Kidney (tissue), 13 donors: ENCODE measurements at regions not wholly inside any gene's neighbourhood (a gene's known extent, or its start where the extent isn't known, plus 50 kb on each side); places are given as distances from the start of the nearest gene placed in this dataset.
"Not testable (repeated sequence)": the region's sequence is repeated elsewhere in the genome, so short reads cannot be mapped to it uniquely, and the experiment has no call there.

Experiments used
- DNase-seq, 5 donors: peaks; one replicate each; pipeline ENCODE4 v3.0.0-alpha.2; 2013 to 2020
- FAIRE-seq: peaks from 2 replicates; lab custom pipeline; 2012; peaks lifted over from hg19 to GRCh38; lab: Jason Lieb, UNC
- H3K27ac ChIP-seq, 2 donors: one replicate each; pipeline ENCODE4 v1.7.0; 2013; ENCODE audit warnings: low read depth in 2 of 2, low read length in 2 of 2, inconsistent platforms in 1 of 2
- H3K27me3 ChIP-seq: one replicate; pipeline ENCODE4 v1.7.1; 2013; ENCODE audit warnings: low read length, inconsistent platforms; ENCODE audit not compliant: control insufficient read depth, insufficient read depth
- H3K36me3 ChIP-seq, 3 donors: one replicate each; pipeline versions ENCODE4 v1.7.0 to v1.7.1; 2013; ENCODE audit warnings: low read length in 3 of 3, control low read depth in 1 of 3, inconsistent platforms in 1 of 3; ENCODE audit not compliant: insufficient read depth in 3 of 3, control insufficient read depth in 2 of 3
- H3K4me1 ChIP-seq, 3 donors: one replicate each; pipeline versions ENCODE4 v1.7.0 to v1.7.1; 2013; ENCODE audit warnings: low read length in 3 of 3, inconsistent platforms in 1 of 3, low read depth in 1 of 3; ENCODE audit not compliant: control insufficient read depth in 2 of 3, insufficient read depth in 2 of 3
- H3K4me3 ChIP-seq, 3 donors: one replicate each; pipeline versions ENCODE4 v1.7.0 to v1.8.1; 2013; ENCODE audit warnings: low read length in 3 of 3, control low read depth in 1 of 3, inconsistent platforms in 1 of 3
- H3K9ac ChIP-seq, 3 donors: one replicate each; pipeline versions ENCODE4 v1.7.0 to v1.7.1; 2013; ENCODE audit warnings: low read length in 3 of 3, control low read depth in 1 of 3, inconsistent platforms in 1 of 3
- H3K9me3 ChIP-seq, 3 donors: one replicate each; pipeline versions ENCODE4 v1.7.0 to v1.7.1; 2013; ENCODE audit warnings: low read length in 3 of 3, control low read depth in 1 of 3, inconsistent platforms in 1 of 3; ENCODE audit not compliant: control insufficient read depth in 2 of 3, insufficient read depth in 1 of 3
- CTCF ChIP-seq: IDR thresholded peaks from 3 replicates; pipeline ENCODE4 v1.5.1; 2012; ENCODE audit warnings: mild to moderate bottlenecking, moderate library complexity, borderline replicate concordance; ENCODE audit not compliant: insufficient read depth; ENCODE audit errors: extremely low read depth
- intact Hi-C: fragments of 100-400 bp; cut with DNase I; formaldehyde crosslinking; loops from one replicate; pipeline ENCODE4 v1.11.1; 2022
- donor health status: control.
- donor health status: control.
- donor health status: control.
- donor health status: control.
- donor health status: control.
- donor health status: DM: yes; HTN: yes; CAD: no.
- donor health status: Normal renal cell carcinoma (clear cell type).

GRCh38 chr4:85177092-85177491 is 210.6 kb upstream of the WDFY3 start:
- DNase-seq (no peak), FAIRE-seq (no peak)
- Histone ChIP-seq H3K4me3 (no peak overlapping the region), H3K4me1 (no peaks in the 10 kb centered on the region), H3K36me3 (no peaks in the 10 kb centered on the region), H3K27ac (no peak overlapping the region), H3K27me3 (no peaks in the 10 kb centered on the region), H3K9ac (no peak overlapping the region), H3K9me3 (no peaks in the 10 kb centered on the region)
- TF ChIP-seq CTCF, result no peak
- intact Hi-C loops, result no loop called here

GRCh38 chr4:85177679-85178078 is 211.2 kb upstream of the WDFY3 start:
- H3K4me1 ChIP-seq, result no peaks in the 10 kb centered on the region
- H3K9ac ChIP-seq, result no peak overlapping the region
- no peak for FAIRE-seq

DNA sequence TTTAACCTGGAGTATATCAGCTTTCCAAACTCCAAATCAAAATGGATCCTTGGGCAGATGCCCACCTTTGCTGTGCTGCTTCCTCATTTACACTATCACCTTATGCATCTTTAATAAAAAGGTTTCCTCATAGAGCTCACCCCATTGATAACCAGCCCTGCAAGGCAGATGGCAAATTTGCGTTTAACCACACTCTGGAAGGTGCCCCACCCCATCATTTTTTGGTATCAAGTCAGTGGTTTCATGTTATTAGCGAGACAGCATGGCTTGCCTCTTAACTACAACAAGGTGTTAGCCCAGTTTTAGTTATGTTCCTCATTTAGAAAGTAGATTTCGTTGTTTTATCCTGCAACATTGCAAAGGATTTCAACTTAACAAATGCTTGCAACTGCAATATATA is 214.0 kb upstream of the WDFY3 start:
- Histone ChIP-seq H3K27me3 (no peaks in the 10 kb centered on the region), H3K27ac (no peak overlapping the region), H3K4me1 (no peaks in the 10 kb centered on the region), H3K4me3 (no peak overlapping the region), H3K9me3 (no peaks in the 10 kb centered on the region), H3K36me3 (no peaks in the 10 kb centered on the region), H3K9ac (no peak overlapping the region)
- no peak for DNase-seq
- no peak for TF ChIP-seq CTCF
- intact Hi-C loops, result no loop called here
- FAIRE-seq, result no peak

More at GRCh38 chr4:85177679-85178078, 211.2 kb upstream of the WDFY3 start:
- intact Hi-C loops, result no loop called here
- no peak for DNase-seq
- H3K36me3 ChIP-seq, result no peaks in the 10 kb centered on the region
- no peaks in the 10 kb centered on the region for H3K9me3 ChIP-seq
- H3K4me3 ChIP-seq, result no peak overlapping the region
- H3K27ac ChIP-seq, result no peak overlapping the region
- H3K27me3 ChIP-seq, result no peaks in the 10 kb centered on the region
- no peak for TF ChIP-seq CTCF

- TF ChIP-seq CTCF, result no peak
- DNase-seq, result no peak
- no peak for FAIRE-seq
- Histone ChIP-seq H3K4me3 (no peak overlapping the region), H3K9ac (no peak overlapping the region), H3K27ac (no peak overlapping the region), H3K27me3 (no peaks in the 10 kb centered on the region), H3K4me1 (no peaks in the 10 kb centered on the region), H3K9me3 (no peaks in the 10 kb centered on the region), H3K36me3 (no peaks in the 10 kb centered on the region)
- intact Hi-C loops, result no loop called here
Observed at GRCh38 chr4:85187106-85187505, 220.6 kb upstream of the WDFY3 start.

GRCh38 chr4:85196015-85196414 is 229.5 kb upstream of the WDFY3 start:
- H3K27me3 ChIP-seq, H3K36me3 ChIP-seq, FAIRE-seq, H3K9ac ChIP-seq, H3K27ac ChIP-seq, intact Hi-C loops, H3K4me1 ChIP-seq, DNase-seq, H3K4me3 ChIP-seq: not testable (repeated sequence)
- H3K9me3 ChIP-seq, result peaks cover 0 to 12% (median 0%) of the 10 kb centered on the region in 3 donors
